ENCODE measurements at regions not wholly inside any gene's neighbourhood (a gene's known extent, or its start where the extent isn't known, plus 50 kb on each side); places are given as distances from the start of the nearest gene placed in this dataset.

GRCh38 chr1:30607723-30608122, 115.7 kb downstream of the MATN1 start:
- intact Hi-C loops (cut with DNase I): no loop called here

DNA sequence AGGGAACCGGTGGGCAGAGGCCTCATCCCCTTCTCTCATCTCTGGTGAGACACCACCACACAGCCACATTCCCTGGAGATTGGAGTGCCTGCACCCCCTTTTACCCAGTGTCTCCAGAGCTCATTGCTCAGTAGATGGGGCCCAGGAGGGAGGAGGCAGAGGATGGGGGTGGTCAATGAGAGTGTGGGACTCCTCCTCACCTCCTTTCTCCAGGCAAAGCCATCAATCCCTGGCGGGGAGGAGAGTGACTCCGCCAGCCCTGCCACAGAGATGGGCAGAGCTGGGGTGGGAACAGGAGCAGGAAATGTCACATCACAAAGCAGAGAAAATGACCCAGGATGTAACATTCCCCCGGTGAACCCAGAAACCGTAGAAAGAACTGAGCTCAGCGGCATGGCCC, 117.2 kb downstream of the MATN1 start:
- intact Hi-C loops (cut with DNase I): no loop called here

More at GRCh38 chr1:30607723-30608122, 115.7 kb downstream of the MATN1 start:
- WGBS: 87% methylated on average over 4 of the region's 5 CpGs
- no peak for TF ChIP-seq POLR2AphosphoS5 (IDR thresholded peaks at IDR 0.05)
- TF ChIP-seq POLR2A (IDR thresholded peaks at IDR 0.05; ENCODE audit: low read depth): no peak
- TF ChIP-seq, protein P1, sequence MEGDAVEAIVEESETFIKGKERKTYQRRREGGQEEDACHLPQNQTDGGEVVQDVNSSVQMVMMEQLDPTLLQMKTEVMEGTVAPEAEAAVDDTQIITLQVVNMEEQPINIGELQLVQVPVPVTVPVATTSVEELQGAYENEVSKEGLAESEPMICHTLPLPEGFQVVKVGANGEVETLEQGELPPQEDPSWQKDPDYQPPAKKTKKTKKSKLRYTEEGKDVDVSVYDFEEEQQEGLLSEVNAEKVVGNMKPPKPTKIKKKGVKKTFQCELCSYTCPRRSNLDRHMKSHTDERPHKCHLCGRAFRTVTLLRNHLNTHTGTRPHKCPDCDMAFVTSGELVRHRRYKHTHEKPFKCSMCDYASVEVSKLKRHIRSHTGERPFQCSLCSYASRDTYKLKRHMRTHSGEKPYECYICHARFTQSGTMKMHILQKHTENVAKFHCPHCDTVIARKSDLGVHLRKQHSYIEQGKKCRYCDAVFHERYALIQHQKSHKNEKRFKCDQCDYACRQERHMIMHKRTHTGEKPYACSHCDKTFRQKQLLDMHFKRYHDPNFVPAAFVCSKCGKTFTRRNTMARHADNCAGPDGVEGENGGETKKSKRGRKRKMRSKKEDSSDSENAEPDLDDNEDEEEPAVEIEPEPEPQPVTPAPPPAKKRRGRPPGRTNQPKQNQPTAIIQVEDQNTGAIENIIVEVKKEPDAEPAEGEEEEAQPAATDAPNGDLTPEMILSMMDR (IDR thresholded peaks at IDR 0.05): no peak
- TF ChIP-seq EP300 (IDR thresholded peaks at IDR 0.05): no peak
- Histone ChIP-seq H3K27me3 (peaks cover 0 to 19% (median 0%) of the 10 kb centered on the region in 4 donors), H3K4me1 (no peaks in the 10 kb centered on the region), H3K4me3 (no peak overlapping the region), H3K9me3 (no peaks in the 10 kb centered on the region), H3K36me3 (no peaks in the 10 kb centered on the region), H3K27ac (replicated peaks in 1 of 4) (no peak overlapping the region)
- no peak for DNase-seq (ENCODE audit: extremely low spot score)

DNA sequence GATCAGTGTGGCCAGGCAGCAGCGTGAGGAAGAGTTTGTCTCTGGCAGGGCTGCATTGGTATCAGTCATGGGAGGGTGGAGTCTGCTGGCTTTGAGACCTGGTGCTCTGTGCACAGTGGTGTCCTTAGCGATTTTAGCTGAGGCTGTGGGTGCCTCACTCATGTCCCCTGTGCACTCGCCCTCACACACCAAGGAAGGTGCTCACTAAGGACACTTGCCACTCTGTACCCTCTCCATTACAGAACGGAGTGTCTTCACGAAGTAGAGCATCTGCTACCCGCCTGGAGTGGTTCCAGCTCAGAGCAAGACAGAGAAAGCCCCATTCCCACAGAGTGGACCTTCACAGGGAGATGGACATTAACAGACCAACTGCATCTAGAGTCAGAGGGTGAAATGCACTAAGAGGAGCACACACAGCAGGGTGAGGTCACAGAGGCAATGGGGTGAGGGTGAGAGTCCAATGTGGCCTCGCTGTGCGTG, 117.9 kb downstream of the MATN1 start:
- H3K27ac ChIP-seq (replicated peaks in 1 of 4): no peak overlapping the region
- TF ChIP-seq EP300 (IDR thresholded peaks at IDR 0.05) (no peak), POLR2AphosphoS5 (IDR thresholded peaks at IDR 0.05) (no peak), POLR2A (IDR thresholded peaks at IDR 0.05; ENCODE audit: low read depth) (no peak)
- TF ChIP-seq, protein P1 (IDR thresholded peaks at IDR 0.05): no peak
- WGBS: 81% methylated on average over 6 of the region's 8 CpGs

More for the DNA sequence above, 117.2 kb downstream of the MATN1 start:
- 46% methylated on average over 6 of the region's 6 CpGs for WGBS
- DNase-seq (ENCODE audit: extremely low spot score): peak; percentile 68
- Histone ChIP-seq H3K4me3 (no peak overlapping the region), H3K4me1 (no peaks in the 10 kb centered on the region), H3K9me3 (no peaks in the 10 kb centered on the region), H3K27ac (replicated peaks in 1 of 4) (no peak overlapping the region), H3K27me3 (peaks cover 0 to 26% (median 0%) of the 10 kb centered on the region in 4 donors), H3K36me3 (no peaks in the 10 kb centered on the region)
- TF ChIP-seq EP300 (IDR thresholded peaks at IDR 0.05): no peak
- TF ChIP-seq, protein P1 (IDR thresholded peaks at IDR 0.05): no peak

DNA sequence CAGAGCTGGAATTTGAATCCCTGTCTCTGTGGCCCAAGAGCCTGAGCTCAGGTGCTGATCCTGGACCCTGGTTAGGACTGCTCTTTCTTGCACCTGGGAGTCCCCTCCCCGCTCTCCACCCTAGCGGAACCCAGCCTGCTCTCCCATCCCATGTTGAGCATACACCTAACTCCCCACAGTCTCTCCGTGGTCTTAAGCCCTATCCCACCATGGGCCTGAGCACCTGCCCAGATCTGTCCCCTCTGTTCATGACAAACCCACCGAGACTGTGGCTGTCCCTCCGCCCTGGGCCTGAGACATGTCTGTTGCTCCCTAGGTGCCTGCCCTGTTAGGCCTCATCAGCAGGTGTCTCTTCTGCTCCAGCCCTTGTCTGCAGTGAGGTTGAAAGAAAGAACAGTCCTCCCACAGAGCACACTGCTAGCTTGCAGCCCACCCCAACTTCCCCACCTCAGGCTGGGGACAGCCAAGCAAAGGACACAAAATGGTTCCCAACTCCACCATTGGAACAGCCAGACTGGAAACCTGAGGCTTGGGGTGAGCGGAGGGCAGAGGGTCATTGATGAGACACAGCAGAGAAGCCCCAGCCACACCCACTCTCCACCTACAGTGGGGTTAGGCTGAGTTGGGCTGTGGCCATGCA, 118.5 kb downstream of the MATN1 start:
- WGBS: 98% methylated on average over 6 of the region's 6 CpGs
- TF ChIP-seq POLR2AphosphoS5 (IDR thresholded peaks at IDR 0.05) (no peak), POLR2A (IDR thresholded peaks at IDR 0.05; ENCODE audit: low read depth) (no peak), EP300 (IDR thresholded peaks at IDR 0.05) (no peak)
- TF ChIP-seq, protein P1 (IDR thresholded peaks at IDR 0.05): no peak
- intact Hi-C loops (cut with DNase I): no loop called here
- peak; percentile 74 for DNase-seq (ENCODE audit: extremely low spot score)
- H3K27ac ChIP-seq (replicated peaks in 1 of 4): no peak overlapping the region
- H3K9me3 ChIP-seq: no peaks in the 10 kb centered on the region
- H3K4me3 ChIP-seq: no peak overlapping the region
- no peaks in the 10 kb centered on the region for H3K4me1 ChIP-seq
- H3K27me3 ChIP-seq: peaks cover 0 to 38% (median 0%) of the 10 kb centered on the region in 4 donors
- H3K36me3 ChIP-seq: no peaks in the 10 kb centered on the region

More for the DNA sequence above, 117.9 kb downstream of the MATN1 start:
- no peaks in the 10 kb centered on the region for H3K4me1 ChIP-seq
- H3K9me3 ChIP-seq: no peaks in the 10 kb centered on the region
- peaks cover 0 to 33% (median 0%) of the 10 kb centered on the region in 4 donors for H3K27me3 ChIP-seq
- intact Hi-C loops (cut with DNase I): no loop called here
- peak; percentile 62 for DNase-seq (ENCODE audit: extremely low spot score)
- no peaks in the 10 kb centered on the region for H3K36me3 ChIP-seq
- no peak overlapping the region for H3K4me3 ChIP-seq

Measured in esophagus muscularis mucosa (tissue), 4 donors.